Hepatocyte (in vitro differentiated cells): ENCODE measurements at regions not wholly inside any gene's neighbourhood (a gene's known extent, or its start where the extent isn't known, plus 50 kb on each side); places are given as distances from the start of the nearest gene placed in this dataset.

Experiments used
- DNase-seq: peaks from one replicate; pipeline ENCODE4 v3.0.0-alpha.2; 2016; ENCODE audit warnings: low spot score
- H2AFZ ChIP-seq: fragments of 200-600 bp; sonication (generic); 2 replicates; pipeline ENCODE4 v1.6.0; 2016; ENCODE audit warnings: antibody characterized with exemption, mild to moderate bottlenecking
- H3K27ac ChIP-seq: fragments of 200-600 bp; sonication (generic); 2 replicates; pipeline ENCODE4 v1.5.1; 2016; ENCODE audit warnings: mild to moderate bottlenecking
- H3K27me3 ChIP-seq: fragments of 200-600 bp; sonication (generic); 2 replicates; pipeline ENCODE4 v1.6.1; 2016
- H3K36me3 ChIP-seq: fragments of 200-600 bp; sonication (generic); replicated peaks from 2 replicates; pipeline ENCODE4 v1.5.1; 2016; ENCODE audit warnings: low read depth; ENCODE audit not compliant: insufficient read depth
- H3K4me1 ChIP-seq: fragments of 200-600 bp; sonication (generic); 2 replicates; pipeline ENCODE4 v1.5.1; 2016; ENCODE audit warnings: mild to moderate bottlenecking, moderate library complexity; ENCODE audit not compliant: insufficient read depth
- H3K4me2 ChIP-seq: fragments of 200-600 bp; sonication (generic); 2 replicates; pipeline ENCODE4 v1.6.0; 2016
- H3K4me3 ChIP-seq: fragments of 200-600 bp; sonication (generic); 2 replicates; pipeline ENCODE4 v1.5.1; 2016; ENCODE audit warnings: mild to moderate bottlenecking
- H3K79me2 ChIP-seq: fragments of 200-600 bp; sonication (generic); 2 replicates; pipeline ENCODE4 v1.6.0; 2017; ENCODE audit warnings: mild to moderate bottlenecking
- H3K9me2 ChIP-seq: fragments of 200-600 bp; sonication (generic); replicated peaks from 2 replicates; pipeline ENCODE4 v1.6.0; 2017; ENCODE audit warnings: mild to moderate bottlenecking; ENCODE audit not compliant: insufficient read depth
- H3K9me3 ChIP-seq: fragments of 200-600 bp; sonication (generic); 2 replicates; pipeline ENCODE4 v1.5.1; 2016; ENCODE audit warnings: low read depth, mild to moderate bottlenecking
- H4K20me1 ChIP-seq: fragments of 200-600 bp; sonication (generic); 2 replicates; pipeline ENCODE4 v1.6.0; 2016; ENCODE audit warnings: mild to moderate bottlenecking; ENCODE audit not compliant: insufficient read depth, poor library complexity, severe bottlenecking
- CTCF ChIP-seq: fragments of 200-600 bp; sonication (generic); IDR thresholded peaks from 2 replicates; pipeline ENCODE4 v1.5.1; 2016; ENCODE audit warnings: antibody characterized with exemption, mild to moderate bottlenecking; ENCODE audit not compliant: poor library complexity
- EZH2 ChIP-seq: fragments of 200-600 bp; sonication (generic); IDR thresholded peaks from 2 replicates; pipeline ENCODE4 v1.6.1; 2016; ENCODE audit warnings: antibody characterized with exemption, mild to moderate bottlenecking, borderline replicate concordance
- EZH2phosphoT487 ChIP-seq: fragments of 200-600 bp; sonication (generic); IDR thresholded peaks from one replicate; pipeline ENCODE4 v1.6.1; 2018; ENCODE audit warnings: antibody characterized with exemption, mild to moderate bottlenecking, low read depth, moderate library complexity; ENCODE audit not compliant: unreplicated experiment, severe bottlenecking
- WGBS: methylation state at CpG from one replicate; pipeline ENCODE4 v1.1.6; 2016; ENCODE audit warnings: low lambda C conversion rate; ENCODE audit errors: missing lambda C conversion rate; 5-methylcytosine and 5-hydroxymethylcytosine counted together

GRCh38 chr5:61274511-61274911 is 57.5 kb upstream of the ZSWIM6 start:
- Histone ChIP-seq H3K9me3 (no peaks in the 10 kb centered on the region), H2AFZ (no peak overlapping the region), H3K27ac (no peak overlapping the region), H3K36me3 (no peaks in the 10 kb centered on the region), H3K4me1 (no peaks in the 10 kb centered on the region), H4K20me1 (no peaks in the 10 kb centered on the region), H3K4me3 (no peak overlapping the region), H3K27me3 (no peaks in the 10 kb centered on the region), H3K79me2 (no peaks in the 10 kb centered on the region), H3K4me2 (no peak overlapping the region), H3K9me2 (no peaks in the 10 kb centered on the region)
- DNase-seq: no peak
- TF ChIP-seq EZH2 (no peak), EZH2phosphoT487 (no peak), CTCF (no peak)

GRCh38 chr5:61275841-61276240 is 56.2 kb upstream of the ZSWIM6 start:
- Histone ChIP-seq H3K4me2 (no peak overlapping the region), H3K27me3 (no peaks in the 10 kb centered on the region), H3K9me2 (no peaks in the 10 kb centered on the region), H4K20me1 (no peaks in the 10 kb centered on the region), H3K4me1 (peaks cover 3% of the 10 kb centered on the region), H2AFZ (no peak overlapping the region), H3K27ac (no peak overlapping the region), H3K79me2 (no peaks in the 10 kb centered on the region), H3K4me3 (no peak overlapping the region), H3K36me3 (no peaks in the 10 kb centered on the region), H3K9me3 (no peaks in the 10 kb centered on the region)
- DNase-seq: no peak
- WGBS: 78% methylated on average over 8 of the region's 8 CpGs
- TF ChIP-seq CTCF (no peak), EZH2 (no peak), EZH2phosphoT487 (no peak)

GRCh38 chr5:61277190-61277589 is 54.9 kb upstream of the ZSWIM6 start:
- peak overlapping the region; percentile 3 for H3K4me2 ChIP-seq
- peak overlapping the region; percentile 44 for H2AFZ ChIP-seq
- no peaks in the 10 kb centered on the region for H4K20me1 ChIP-seq
- no peaks in the 10 kb centered on the region for H3K27me3 ChIP-seq
- WGBS: 33% methylated on average over 2 of the region's 2 CpGs
- TF ChIP-seq EZH2phosphoT487 (no peak), CTCF (peak; percentile 25)
- H3K27ac ChIP-seq: no peak overlapping the region
- no peaks in the 10 kb centered on the region for H3K36me3 ChIP-seq
- DNase-seq: no peak
- no peaks in the 10 kb centered on the region for H3K79me2 ChIP-seq
- peaks cover 3% of the 10 kb centered on the region for H3K4me1 ChIP-seq
- H3K9me2 ChIP-seq: no peaks in the 10 kb centered on the region
- H3K4me3 ChIP-seq: no peak overlapping the region
- no peaks in the 10 kb centered on the region for H3K9me3 ChIP-seq

DNA sequence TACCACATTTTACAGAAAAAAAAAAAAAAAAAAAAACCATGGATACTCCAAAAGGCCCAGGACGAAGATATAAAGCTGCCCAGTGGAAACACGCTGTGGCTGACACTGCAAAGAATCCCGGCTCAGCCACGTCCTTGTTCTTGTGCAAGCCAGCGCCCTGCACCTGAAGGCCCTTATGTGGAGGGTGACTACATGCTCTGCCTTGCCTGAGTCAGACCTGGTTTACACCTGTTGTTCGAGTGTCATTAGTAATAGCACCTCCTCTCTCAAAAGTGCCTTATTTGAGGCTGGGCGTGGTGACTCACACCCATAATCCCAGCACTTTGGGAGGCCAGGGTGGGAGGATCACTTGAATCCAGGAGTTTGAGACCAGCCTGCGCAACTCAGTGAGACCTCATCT is 54.3 kb upstream of the ZSWIM6 start:
- no peaks in the 10 kb centered on the region for H3K79me2 ChIP-seq
- H3K4me3 ChIP-seq: no peak overlapping the region
- no peak for TF ChIP-seq EZH2
- TF ChIP-seq CTCF: no peak
- TF ChIP-seq EZH2phosphoT487: no peak
- H3K27me3 ChIP-seq: no peaks in the 10 kb centered on the region
- no peak for DNase-seq
- H3K27ac ChIP-seq: no peak overlapping the region
- H4K20me1 ChIP-seq: no peaks in the 10 kb centered on the region
- no peaks in the 10 kb centered on the region for H3K9me3 ChIP-seq
- WGBS: 87% methylated on average over 8 of the region's 8 CpGs
- no peaks in the 10 kb centered on the region for H3K36me3 ChIP-seq
- no peaks in the 10 kb centered on the region for H3K9me2 ChIP-seq
- H2AFZ ChIP-seq: no peak overlapping the region
- H3K4me2 ChIP-seq: no peak overlapping the region
- peaks cover 3% of the 10 kb centered on the region for H3K4me1 ChIP-seq
